IPS-20b (cell line): ENCODE measurements at regions not wholly inside any gene's neighbourhood (a gene's known extent, or its start where the extent isn't known, plus 50 kb on each side); places are given as distances from the start of the nearest gene placed in this dataset.

Experiments used
- H3K27ac ChIP-seq: one replicate; pipeline ENCODE4 v1.5.1; 2013; ENCODE audit warnings: low read length
- H3K27me3 ChIP-seq: 2 replicates; pipeline ENCODE4 v1.6.1; 2013; ENCODE audit warnings: mild to moderate bottlenecking, low read length, inconsistent platforms; ENCODE audit not compliant: insufficient read depth
- H3K36me3 ChIP-seq: 2 replicates; pipeline ENCODE4 v1.6.1; 2013; ENCODE audit warnings: low read depth, mild to moderate bottlenecking, inconsistent platforms, low read length, moderate library complexity; ENCODE audit not compliant: insufficient read depth
- H3K4me1 ChIP-seq: 2 replicates; pipeline ENCODE4 v1.6.1; 2013; ENCODE audit warnings: mild to moderate bottlenecking, control low read depth, inconsistent platforms, low read length, moderate library complexity; ENCODE audit not compliant: insufficient read depth
- H3K4me3 ChIP-seq: 2 replicates; pipeline ENCODE4 v1.5.1; 2013; ENCODE audit warnings: mild to moderate bottlenecking, low read length, inconsistent platforms
- H3K9ac ChIP-seq: 2 replicates; pipeline ENCODE4 v1.6.1; 2013; ENCODE audit warnings: low read depth, mild to moderate bottlenecking, inconsistent platforms, low read length, moderate library complexity
- H3K9me3 ChIP-seq: 2 replicates; pipeline ENCODE4 v1.6.1; 2013; ENCODE audit warnings: mild to moderate bottlenecking, low read depth, low read length, inconsistent platforms; ENCODE audit not compliant: insufficient read depth

- Histone ChIP-seq H3K27ac (no peak overlapping the region), H3K4me1 (no peaks in the 10 kb centered on the region; the same call in 1 of the 2 replicates), H3K36me3 (no peaks in the 10 kb centered on the region), H3K27me3 (no peaks in the 10 kb centered on the region), H3K4me3 (no peak overlapping the region), H3K9me3 (no peaks in the 10 kb centered on the region), H3K9ac (no peak overlapping the region)
Observed at GRCh38 chr10:123379156-123379555, 225.0 kb downstream of the BUB3 start.

DNA sequence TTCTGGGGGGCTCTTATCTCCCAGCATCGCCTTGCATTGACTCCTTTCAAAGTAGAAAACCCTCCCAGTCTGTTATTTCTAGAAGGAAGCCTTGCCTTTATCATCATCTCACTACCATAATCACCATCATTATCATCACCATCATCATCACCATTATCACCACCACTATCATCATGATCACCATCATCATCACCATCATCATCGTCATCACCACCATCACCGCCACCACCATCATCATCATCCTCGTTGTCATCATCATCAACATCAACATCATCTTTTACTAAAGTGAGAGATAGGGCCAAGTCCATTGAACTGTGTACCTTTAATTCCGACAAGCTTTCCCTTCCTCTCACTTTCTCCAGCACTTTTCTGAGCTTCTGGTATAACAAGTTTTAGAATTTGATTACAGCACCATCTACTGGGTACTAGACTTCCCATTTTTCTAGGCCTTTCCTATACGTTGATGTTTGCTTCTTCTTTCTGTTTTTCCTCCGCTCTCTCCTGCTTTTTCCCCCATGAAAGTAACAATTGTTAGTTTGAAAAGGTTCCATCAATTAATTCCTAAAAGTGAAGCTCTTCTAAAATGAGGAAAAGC lies 226.4 kb downstream of the BUB3 start:
- H3K4me1 ChIP-seq: no peaks in the 10 kb centered on the region; the same call in 1 of the 2 replicates
- no peak overlapping the region for H3K9ac ChIP-seq
- no peaks in the 10 kb centered on the region for H3K36me3 ChIP-seq
- H3K4me3 ChIP-seq: no peak overlapping the region
- H3K27me3 ChIP-seq: no peaks in the 10 kb centered on the region
- peaks cover 7% of the 10 kb centered on the region for H3K9me3 ChIP-seq
- H3K27ac ChIP-seq: no peak overlapping the region

DNA sequence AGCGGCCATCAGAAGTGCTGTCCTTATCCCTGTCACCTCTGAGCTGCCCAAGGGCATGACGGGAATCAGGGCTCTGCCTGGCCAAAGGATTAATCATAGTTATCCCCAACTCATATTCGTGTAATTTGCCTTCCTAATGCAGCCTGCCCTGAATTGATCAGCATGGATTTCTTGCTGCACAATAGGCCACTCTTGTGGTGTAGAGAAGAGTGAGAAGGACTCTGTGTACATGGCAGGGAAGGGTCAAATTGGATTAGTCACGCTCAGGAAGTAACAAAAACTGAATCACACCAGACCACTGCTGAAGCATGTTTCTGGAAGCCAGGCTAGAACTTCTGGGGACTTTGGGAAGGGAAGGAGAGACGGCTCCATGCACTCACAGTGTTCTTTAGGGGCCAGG lies 227.0 kb downstream of the BUB3 start:
- Histone ChIP-seq H3K36me3 (no peaks in the 10 kb centered on the region), H3K4me3 (no peak overlapping the region), H3K27me3 (no peaks in the 10 kb centered on the region), H3K9me3 (peaks cover 14% of the 10 kb centered on the region), H3K9ac (no peak overlapping the region), H3K27ac (no peak overlapping the region), H3K4me1 (no peaks in the 10 kb centered on the region)

DNA sequence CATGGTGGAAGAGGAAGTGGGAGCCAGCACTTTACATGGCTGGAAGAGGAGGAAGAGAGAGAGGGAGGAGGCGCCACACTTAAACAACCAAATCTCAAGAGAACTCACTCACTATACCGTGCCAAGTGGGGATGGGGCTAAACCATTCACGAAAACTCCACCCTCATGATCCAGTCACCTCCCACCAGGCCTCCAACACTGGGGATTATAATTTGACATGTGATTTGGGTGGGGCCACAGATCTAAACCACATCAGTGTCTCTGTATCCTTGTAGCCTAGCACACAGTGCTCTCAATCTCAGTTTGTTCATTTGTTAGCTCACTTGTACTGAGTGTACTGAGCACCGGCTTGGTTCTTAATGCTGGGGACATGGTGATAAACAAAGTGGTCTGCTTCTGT lies 228.3 kb downstream of the BUB3 start:
- no peak overlapping the region for H3K27ac ChIP-seq
- H3K36me3 ChIP-seq: no peaks in the 10 kb centered on the region
- no peaks in the 10 kb centered on the region for H3K4me1 ChIP-seq
- no peaks in the 10 kb centered on the region for H3K27me3 ChIP-seq
- no peak overlapping the region for H3K9ac ChIP-seq
- H3K4me3 ChIP-seq: no peak overlapping the region
- H3K9me3 ChIP-seq: peaks cover 25% of the 10 kb centered on the region

DNA sequence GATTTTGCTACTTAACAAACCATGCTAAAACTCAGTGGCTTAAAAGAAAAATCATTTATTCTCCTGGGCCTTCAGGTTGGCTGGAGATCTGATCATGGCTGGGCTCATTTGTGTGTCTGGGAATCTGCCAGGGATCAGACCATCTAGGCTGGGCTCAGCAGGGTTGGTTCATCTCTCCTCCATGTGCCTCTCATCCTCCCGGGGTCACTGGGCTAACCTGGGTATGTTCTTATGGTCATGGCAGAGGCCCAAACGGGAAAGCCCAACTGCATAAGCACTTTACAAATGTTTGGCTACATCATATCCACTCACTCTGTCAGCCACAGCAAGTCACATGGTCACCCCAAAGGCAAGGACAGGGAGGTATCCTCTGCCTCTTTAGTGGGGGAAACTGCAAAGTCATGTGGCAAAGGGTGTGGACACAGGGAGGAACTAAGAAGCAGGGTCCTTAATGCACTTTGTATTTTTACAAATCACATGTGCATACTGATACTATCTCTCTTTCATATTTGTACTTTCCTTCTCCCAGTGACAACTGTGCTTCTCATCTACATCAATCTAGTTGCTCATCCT lies 231.4 kb downstream of the BUB3 start:
- Histone ChIP-seq H3K9me3 (peaks cover 46% of the 10 kb centered on the region), H3K4me3 (no peak overlapping the region), H3K4me1 (no peaks in the 10 kb centered on the region), H3K27me3 (no peaks in the 10 kb centered on the region), H3K9ac (no peak overlapping the region), H3K36me3 (no peaks in the 10 kb centered on the region), H3K27ac (no peak overlapping the region)

DNA sequence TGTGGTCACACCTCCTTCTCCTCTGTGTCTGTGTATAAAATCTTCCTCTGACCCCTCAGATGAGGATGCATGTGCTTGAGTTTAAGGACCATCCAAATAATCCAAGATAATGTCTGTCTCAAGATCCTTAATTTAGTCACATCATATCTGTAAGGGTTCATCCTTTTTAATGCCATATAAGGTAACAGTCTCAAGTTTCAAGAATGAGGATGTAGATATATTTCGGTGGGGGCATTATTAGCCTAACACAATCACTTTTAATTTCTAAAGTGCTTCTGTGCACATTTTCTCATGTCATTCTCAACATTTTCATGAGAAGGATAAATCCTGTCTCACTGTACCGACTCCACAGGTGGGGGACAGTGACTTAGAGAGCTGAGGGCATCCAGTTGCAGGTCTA lies 235.3 kb downstream of the BUB3 start:
- Histone ChIP-seq H3K27me3 (no peaks in the 10 kb centered on the region), H3K36me3 (no peaks in the 10 kb centered on the region), H3K4me3 (no peak overlapping the region), H3K9me3 (peaks cover 46% of the 10 kb centered on the region), H3K4me1 (no peaks in the 10 kb centered on the region), H3K27ac (no peak overlapping the region), H3K9ac (no peak overlapping the region)

DNA sequence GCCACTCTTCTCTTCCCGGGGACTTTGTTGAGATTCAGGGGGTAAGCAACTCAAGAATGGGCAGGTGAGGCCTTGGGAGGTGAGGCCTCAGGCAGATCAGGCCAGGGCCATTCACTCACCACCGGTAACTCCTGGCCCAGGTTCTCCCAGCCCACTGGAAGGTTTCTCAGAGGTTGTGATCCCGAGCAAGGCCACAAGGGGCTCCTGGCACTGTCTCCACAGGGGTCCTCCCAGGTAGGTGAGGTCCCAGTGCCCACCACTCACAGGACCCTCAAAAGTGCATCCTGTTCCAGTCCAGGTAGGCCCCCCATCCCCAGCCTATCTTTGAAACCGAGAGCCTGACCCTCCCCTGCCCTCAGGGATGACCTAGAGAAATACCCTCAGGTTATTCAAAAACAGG lies 236.1 kb downstream of the BUB3 start:
- Histone ChIP-seq H3K9ac (no peak overlapping the region), H3K36me3 (no peaks in the 10 kb centered on the region), H3K27ac (no peak overlapping the region), H3K4me3 (no peak overlapping the region), H3K4me1 (no peaks in the 10 kb centered on the region), H3K27me3 (no peaks in the 10 kb centered on the region), H3K9me3 (peaks cover 46% of the 10 kb centered on the region)

DNA sequence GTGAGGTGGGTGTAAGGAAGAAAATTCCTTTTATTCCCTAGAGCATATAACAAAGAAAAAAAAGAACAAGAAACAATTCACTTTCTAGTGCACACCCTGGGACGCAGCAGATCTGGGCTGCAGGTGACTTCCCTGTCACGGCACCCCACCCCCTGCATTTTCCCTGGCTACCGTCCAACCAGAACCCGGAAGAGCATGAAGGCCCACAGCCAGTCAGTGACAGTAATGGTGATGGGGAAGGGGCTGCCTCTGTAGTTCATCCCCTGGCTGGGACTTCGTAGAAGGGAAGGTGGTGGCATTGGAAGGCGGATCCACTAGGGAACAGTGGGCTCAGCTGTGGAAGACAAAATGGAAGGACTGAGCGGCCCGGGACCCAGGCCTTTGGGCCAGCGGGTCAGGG lies 236.7 kb downstream of the BUB3 start:
- Histone ChIP-seq H3K27ac (no peak overlapping the region), H3K4me3 (no peak overlapping the region), H3K4me1 (no peaks in the 10 kb centered on the region), H3K27me3 (no peaks in the 10 kb centered on the region), H3K9me3 (peaks cover 44% of the 10 kb centered on the region), H3K9ac (no peak overlapping the region), H3K36me3 (no peaks in the 10 kb centered on the region)

DNA sequence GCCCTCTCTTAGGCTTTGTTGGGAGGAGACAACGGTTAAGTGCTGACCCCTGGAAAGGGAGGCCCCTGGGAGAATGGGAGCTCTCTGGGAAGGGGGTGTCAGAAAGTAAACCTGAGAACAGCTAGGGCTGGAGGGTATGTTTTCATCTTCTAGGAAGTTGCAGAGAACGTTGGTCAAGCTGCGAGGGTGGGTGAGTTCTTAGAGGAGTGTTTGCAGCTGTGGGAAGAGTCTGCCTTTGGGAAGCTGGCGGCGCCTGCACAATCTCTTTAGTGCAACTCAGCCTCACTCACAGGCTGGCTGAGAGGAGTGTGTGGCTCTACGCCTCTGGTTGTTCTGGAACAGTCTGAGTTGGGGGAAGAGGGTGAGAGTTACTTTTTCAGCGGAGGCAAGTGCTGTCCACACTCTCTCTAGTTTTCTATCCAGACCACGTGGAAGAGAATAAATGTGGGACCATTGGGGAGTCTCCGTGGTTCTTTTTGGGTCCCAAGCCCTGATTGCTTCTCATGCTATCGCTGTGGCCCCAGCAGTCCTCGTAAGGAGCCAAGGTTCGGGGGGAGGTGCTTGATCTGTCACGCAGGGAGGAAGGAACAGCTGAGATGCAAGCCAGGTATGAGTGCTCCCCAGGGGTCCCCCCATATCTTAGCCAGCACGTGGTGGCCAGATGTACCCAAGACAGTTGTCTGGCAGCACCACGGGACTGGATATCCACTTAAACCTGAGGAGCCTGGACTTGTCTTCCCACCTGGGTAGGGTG lies 237.2 kb downstream of the BUB3 start:
- no peak overlapping the region for H3K27ac ChIP-seq
- H3K9me3 ChIP-seq: peaks cover 38% of the 10 kb centered on the region
- H3K4me3 ChIP-seq: no peak overlapping the region

GRCh38 chr10:123392182-123392963 lies 238.2 kb downstream of the BUB3 start:
- H3K9ac ChIP-seq: no peak overlapping the region
- no peaks in the 10 kb centered on the region for H3K36me3 ChIP-seq
- H3K4me1 ChIP-seq: no peaks in the 10 kb centered on the region
- peaks cover 30% of the 10 kb centered on the region for H3K9me3 ChIP-seq
- H3K4me3 ChIP-seq: no peak overlapping the region
- no peak overlapping the region for H3K27ac ChIP-seq
- H3K27me3 ChIP-seq: no peaks in the 10 kb centered on the region

More for the DNA sequence above, 237.2 kb downstream of the BUB3 start:
- Histone ChIP-seq H3K9ac (no peak overlapping the region), H3K27me3 (no peaks in the 10 kb centered on the region), H3K36me3 (no peaks in the 10 kb centered on the region), H3K4me1 (no peaks in the 10 kb centered on the region)

GRCh38 chr10:123393170-123393569 lies 239.0 kb downstream of the BUB3 start:
- no peak overlapping the region for H3K9ac ChIP-seq
- peaks cover 22% of the 10 kb centered on the region for H3K9me3 ChIP-seq
- H3K4me3 ChIP-seq: no peak overlapping the region
- no peaks in the 10 kb centered on the region for H3K27me3 ChIP-seq
- no peak overlapping the region for H3K27ac ChIP-seq
- H3K36me3 ChIP-seq: no peaks in the 10 kb centered on the region
- H3K4me1 ChIP-seq: no peaks in the 10 kb centered on the region
